PC-3 (cell line): ENCODE measurements at regions not wholly inside any gene's neighbourhood (a gene's known extent, or its start where the extent isn't known, plus 50 kb on each side); places are given as distances from the start of the nearest gene placed in this dataset.

Source experiments
- ATAC-seq: fragments of 200-7000 bp; cut with Tn5 transposase; 2 replicates; pipeline ENCODE4 v1.9.1; 2020; ENCODE audit warnings: mild to moderate bottlenecking, moderate library complexity
- BruUV-seq: library from RNA; stranded (reverse); fragments of 400-500 nt; replicated peaks from 2 replicates; lab custom pipeline; 2021; lab: Mats Ljungman, UMichigan
- CTCF ChIA-PET: fragments of 300-600 bp; sonication (Branson Sonifier 250); formaldehyde crosslinking; loops from one replicate; lab custom pipeline; 2022; ENCODE audit warnings: antibody characterized with exemption; lab: Charles Lee
- POLR2A ChIA-PET: fragments of 300-600 bp; sonication (Branson Sonifier 250); formaldehyde crosslinking; loops from one replicate; lab custom pipeline; 2022; ENCODE audit warnings: antibody characterized with exemption; ENCODE audit not compliant: unreplicated experiment; lab: Charles Lee
- DNase-seq: peaks from one replicate; pipeline ENCODE4 v3.0.0-alpha.2; 2015
- H2AFZ ChIP-seq: fragments of 300-600 bp; sonication (generic); 2 replicates; pipeline ENCODE4 v1.6.0; 2016; ENCODE audit warnings: antibody characterized with exemption, low read length
- H3F3A ChIP-seq: fragments of 300-600 bp; sonication (generic); one replicate; pipeline ENCODE4 v1.6.0; 2017; ENCODE audit warnings: antibody characterized with exemption, low read length, control low read depth, mild to moderate bottlenecking; ENCODE audit not compliant: unreplicated experiment
- H3K27ac ChIP-seq: fragments of 300-600 bp; sonication (generic); 2 replicates; pipeline ENCODE4 v1.5.1; 2016; ENCODE audit warnings: mild to moderate bottlenecking, low read length
- H3K27me3 ChIP-seq: fragments of 300-600 bp; sonication (generic); 2 replicates; pipeline ENCODE4 v1.6.1; 2016; ENCODE audit warnings: low read length, mixed read lengths
- H3K36me3 ChIP-seq: fragments of 300-600 bp; sonication (generic); 2 replicates; pipeline ENCODE4 v1.6.1; 2016; ENCODE audit warnings: low read depth, mixed run types, low read length, mixed read lengths
- H3K4me1 ChIP-seq: fragments of 300-600 bp; sonication (generic); 2 replicates; pipeline ENCODE4 v1.5.1; 2016; ENCODE audit warnings: low read length; ENCODE audit not compliant: insufficient read depth
- H3K4me2 ChIP-seq: fragments of 300-600 bp; sonication (generic); 2 replicates; pipeline ENCODE4 v1.6.0; 2016; ENCODE audit warnings: low read length
- H3K4me3 ChIP-seq: fragments of 300-600 bp; sonication (generic); 2 replicates; pipeline ENCODE4 v1.5.1; 2016; ENCODE audit warnings: mild to moderate bottlenecking, low read length, mixed read lengths
- H3K79me2 ChIP-seq: fragments of 300-600 bp; sonication (generic); 2 replicates; pipeline ENCODE4 v1.6.1; 2017; ENCODE audit warnings: low read length, mixed read lengths
- H3K9ac ChIP-seq: fragments of 300-600 bp; sonication (generic); 2 replicates; pipeline ENCODE4 v1.6.0; 2016; ENCODE audit warnings: mild to moderate bottlenecking, low read length
- H3K9me2 ChIP-seq: fragments of 300-600 bp; sonication (generic); replicated peaks from 2 replicates; pipeline ENCODE4 v1.6.1; 2016; ENCODE audit warnings: mixed run types, low read length, mixed read lengths
- H3K9me3 ChIP-seq: fragments of 300-600 bp; sonication (generic); 2 replicates; pipeline ENCODE4 v1.6.1; 2016; ENCODE audit warnings: low read length, mixed read lengths
- H4K20me1 ChIP-seq: fragments of 300-600 bp; sonication (generic); 2 replicates; pipeline ENCODE4 v1.6.1; 2016; ENCODE audit warnings: low read length, mixed read lengths
- CTCF ChIP-seq: fragments of 300-600 bp; sonication (generic); conservative IDR thresholded peaks from 2 replicates; pipeline ENCODE4 v1.5.1; 2017; ENCODE audit warnings: antibody characterized with exemption, low read depth, mild to moderate bottlenecking, low read length
- EZH2 ChIP-seq: fragments of 300-600 bp; sonication (generic); IDR thresholded peaks from one replicate; pipeline ENCODE4 v1.6.1; 2017; ENCODE audit warnings: antibody characterized with exemption, mild to moderate bottlenecking, low read length; ENCODE audit not compliant: unreplicated experiment
- EZH2phosphoT487 ChIP-seq: fragments of 300-600 bp; sonication (generic); IDR thresholded peaks from 2 replicates; pipeline ENCODE4 v1.6.1; 2018; ENCODE audit warnings: mild to moderate bottlenecking, antibody characterized with exemption, low read length, borderline replicate concordance
- intact Hi-C: fragments of 100-400 bp; cut with micrococcal nuclease; formaldehyde crosslinking; loops from 2 replicates; pipeline ENCODE4 v1.9.0; 2023

- Histone ChIP-seq H3K4me3 (no peak overlapping the region), H4K20me1 (no peaks in the 10 kb centered on the region), H3K4me1 (no peaks in the 10 kb centered on the region), H3K9me2 (no peaks in the 10 kb centered on the region), H3F3A (no peaks in the 10 kb centered on the region), H3K4me2 (no peak overlapping the region), H3K27me3 (no peaks in the 10 kb centered on the region; the same call in none of the 2 replicates), H3K9me3 (no peaks in the 10 kb centered on the region), H3K36me3 (no peaks in the 10 kb centered on the region), H3K27ac (no peak overlapping the region), H3K9ac (no peak overlapping the region), H2AFZ (no peak overlapping the region), H3K79me2 (no peaks in the 10 kb centered on the region)
- no peak for ATAC-seq
- ChIA-PET POLR2A (no interaction called here), CTCF (interaction anchor here (0.8 kb wide), 1 partner anchor 890 kb away, joined by 6 read pairs; no protein-coding TSS in a partner anchor)
- intact Hi-C loops: no loop called here
- TF ChIP-seq EZH2phosphoT487 (no peak), EZH2 (no peak), CTCF (no peak)
- no TSS peak for BruUV-seq
- DNase-seq: no peak
Observed at GRCh38 chr11:116224889-116225200, 547.9 kb downstream of the BUD13 start.

- Histone ChIP-seq H3K36me3 (no peaks in the 10 kb centered on the region), H3F3A (no peaks in the 10 kb centered on the region), H3K79me2 (no peaks in the 10 kb centered on the region), H3K9me3 (no peaks in the 10 kb centered on the region), H4K20me1 (no peaks in the 10 kb centered on the region), H3K9ac (no peak overlapping the region), H3K4me1 (no peaks in the 10 kb centered on the region), H3K27ac (no peak overlapping the region), H3K27me3 (no peaks in the 10 kb centered on the region; the same call in 1 of the 2 replicates), H3K4me2 (no peak overlapping the region), H2AFZ (no peak overlapping the region), H3K4me3 (no peak overlapping the region), H3K9me2 (no peaks in the 10 kb centered on the region)
- intact Hi-C loops: no loop called here
- TF ChIP-seq EZH2: no peak
- TF ChIP-seq CTCF: peak; percentile 78
- ATAC-seq (no peak), DNase-seq (peak; percentile 51)
- no TSS peak for BruUV-seq
- ChIA-PET CTCF (interaction anchor here (0.8 kb wide), 1 partner anchor 890 kb away, joined by 6 read pairs; no protein-coding TSS in a partner anchor), POLR2A (no interaction called here)
Observed at GRCh38 chr11:116224154-116224888, 548.5 kb downstream of the BUD13 start.

GRCh38 chr11:116221351-116221750 lies 551.4 kb downstream of the BUD13 start:
- H2AFZ ChIP-seq: no peak overlapping the region
- H3K27ac ChIP-seq: no peak overlapping the region
- H3F3A ChIP-seq: no peaks in the 10 kb centered on the region
- no peaks in the 10 kb centered on the region for H3K27me3 ChIP-seq
- H3K9me3 ChIP-seq: no peaks in the 10 kb centered on the region
- intact Hi-C loops: no loop called here
- H3K79me2 ChIP-seq: no peaks in the 10 kb centered on the region
- no peak overlapping the region for H3K9ac ChIP-seq
- BruUV-seq: no TSS peak
- no peak overlapping the region for H3K4me3 ChIP-seq
- TF ChIP-seq CTCF (no peak), EZH2 (no peak), EZH2phosphoT487 (no peak)
- no peaks in the 10 kb centered on the region for H3K9me2 ChIP-seq
- POLR2A ChIA-PET: no interaction called here
- CTCF ChIA-PET: no interaction called here
- H3K4me1 ChIP-seq: no peaks in the 10 kb centered on the region
- no peak overlapping the region for H3K4me2 ChIP-seq
- ATAC-seq (no peak), DNase-seq (no peak)
- no peaks in the 10 kb centered on the region for H3K36me3 ChIP-seq
- H4K20me1 ChIP-seq: no peaks in the 10 kb centered on the region
